HuH-7.5 (cell line): ENCODE measurements at regions not wholly inside any gene's neighbourhood (a gene's known extent, or its start where the extent isn't known, plus 50 kb on each side); places are given as distances from the start of the nearest gene placed in this dataset.

Experiments used
- DNase-seq: peaks from one replicate; pipeline ENCODE4 v3.0.0; 2011; ENCODE audit warnings: low spot score

- no peak for DNase-seq
Measured at GRCh38 chr18:67650686-67651385, 134.3 kb upstream of the DSEL start.

DNA sequence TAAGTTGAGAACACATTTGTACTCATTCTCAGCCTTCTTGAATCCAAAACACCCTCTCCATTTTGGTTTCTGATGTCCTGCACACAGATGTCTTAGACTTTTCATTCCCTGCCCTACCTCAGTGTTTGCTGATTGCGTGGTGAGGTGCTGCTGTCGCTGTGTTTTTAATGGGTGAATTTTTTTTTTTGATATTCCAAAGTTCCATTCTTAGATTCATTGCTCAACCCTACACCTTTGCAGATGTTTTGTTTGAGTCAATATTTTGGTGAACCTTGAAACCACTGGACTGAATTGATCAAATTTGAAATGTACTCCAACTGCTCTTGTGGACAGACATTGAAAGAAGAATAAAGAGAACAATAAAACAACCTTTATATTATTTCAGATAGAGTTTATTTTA lies 130.4 kb upstream of the DSEL start:
- DNase-seq, result no peak

- no peak for DNase-seq
Measured at GRCh38 chr18:67644226-67644625, 127.7 kb upstream of the DSEL start.

- no peak for DNase-seq
Measured at GRCh38 chr18:67639872-67640271, 123.4 kb upstream of the DSEL start.

- DNase-seq, result no peak
Measured at GRCh38 chr18:67636597-67637385, 120.3 kb upstream of the DSEL start.

GRCh38 chr18:67634631-67635338 lies 118.3 kb upstream of the DSEL start:
- DNase-seq, result no peak

DNA sequence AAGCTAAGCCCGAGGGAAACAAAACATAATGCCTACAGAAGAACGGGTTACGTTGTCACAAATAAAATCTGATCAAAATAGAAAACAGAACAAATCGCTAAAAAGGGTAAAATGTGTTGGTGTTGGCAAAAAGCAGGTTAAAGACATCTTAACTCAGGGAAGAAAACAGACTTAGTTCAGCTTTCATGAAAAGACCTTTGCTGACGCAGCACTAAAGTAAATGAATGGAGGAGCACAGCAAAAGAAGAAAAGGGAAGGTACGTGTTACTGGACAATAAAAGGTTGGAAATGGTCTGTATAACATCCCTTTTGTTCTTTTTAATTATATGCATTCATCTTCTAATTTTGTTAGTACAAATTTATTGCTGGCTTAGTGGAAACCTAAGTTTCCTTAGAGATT lies 117.4 kb upstream of the DSEL start:
- DNase-seq, result no peak

DNA sequence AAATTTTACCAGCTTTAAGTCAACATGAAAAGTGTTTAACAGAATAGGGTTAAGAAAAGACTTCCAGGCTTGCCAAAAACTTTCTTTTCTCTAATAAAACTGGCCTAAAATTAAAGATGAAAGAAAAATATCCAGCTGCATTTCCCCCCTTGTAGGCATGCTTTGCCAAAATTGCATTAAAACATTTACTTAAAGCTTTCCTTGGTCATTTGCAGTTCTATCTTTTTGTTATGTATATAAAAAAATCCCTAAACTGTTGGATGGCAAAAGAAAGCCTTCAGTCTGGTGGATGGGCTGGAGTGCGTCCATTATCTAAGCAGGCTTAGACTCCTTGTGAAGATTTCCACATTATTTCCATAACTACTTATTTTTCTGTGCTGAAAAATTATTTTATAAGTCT lies 105.4 kb upstream of the DSEL start:
- DNase-seq, result no peak

DNA sequence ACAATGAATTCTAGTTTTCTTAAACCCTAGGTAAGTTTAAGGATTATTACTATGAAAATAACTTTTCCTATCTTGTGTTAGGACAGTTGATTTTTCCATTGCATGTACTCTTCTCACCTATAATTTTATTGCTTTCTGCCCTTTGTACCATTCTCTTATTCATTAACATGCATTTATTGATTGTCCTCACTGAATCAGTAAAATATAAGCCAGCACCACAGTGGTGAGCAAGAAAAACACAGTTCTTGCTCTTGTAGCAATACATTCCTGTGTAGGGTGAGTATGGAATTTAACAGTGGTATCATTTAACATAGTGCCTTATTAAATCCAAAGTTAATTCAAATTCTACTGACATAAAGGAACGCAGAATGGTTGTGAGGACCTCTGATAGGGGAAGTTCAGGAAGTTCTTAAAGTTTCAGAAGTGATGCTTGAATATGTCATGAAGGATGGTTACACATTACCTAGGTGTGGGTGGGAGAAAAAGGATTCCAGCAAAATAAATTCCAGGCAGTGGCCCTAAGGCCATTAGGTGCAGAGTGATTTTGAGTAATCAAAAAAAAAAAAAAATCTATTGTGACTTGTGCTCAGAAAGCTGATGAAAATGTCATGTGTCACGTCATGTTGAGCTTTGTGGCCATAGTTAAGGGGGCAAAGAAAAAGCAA lies 104.7 kb upstream of the DSEL start:
- DNase-seq, result no peak

GRCh38 chr18:67618061-67618460 lies 101.5 kb upstream of the DSEL start:
- DNase-seq, result no peak

GRCh38 chr18:67615876-67616275 lies 99.4 kb upstream of the DSEL start:
- no peak for DNase-seq

GRCh38 chr18:67613731-67614130 lies 97.2 kb upstream of the DSEL start:
- DNase-seq, result no peak

GRCh38 chr18:67612281-67612680 lies 95.8 kb upstream of the DSEL start:
- DNase-seq, result no peak

DNA sequence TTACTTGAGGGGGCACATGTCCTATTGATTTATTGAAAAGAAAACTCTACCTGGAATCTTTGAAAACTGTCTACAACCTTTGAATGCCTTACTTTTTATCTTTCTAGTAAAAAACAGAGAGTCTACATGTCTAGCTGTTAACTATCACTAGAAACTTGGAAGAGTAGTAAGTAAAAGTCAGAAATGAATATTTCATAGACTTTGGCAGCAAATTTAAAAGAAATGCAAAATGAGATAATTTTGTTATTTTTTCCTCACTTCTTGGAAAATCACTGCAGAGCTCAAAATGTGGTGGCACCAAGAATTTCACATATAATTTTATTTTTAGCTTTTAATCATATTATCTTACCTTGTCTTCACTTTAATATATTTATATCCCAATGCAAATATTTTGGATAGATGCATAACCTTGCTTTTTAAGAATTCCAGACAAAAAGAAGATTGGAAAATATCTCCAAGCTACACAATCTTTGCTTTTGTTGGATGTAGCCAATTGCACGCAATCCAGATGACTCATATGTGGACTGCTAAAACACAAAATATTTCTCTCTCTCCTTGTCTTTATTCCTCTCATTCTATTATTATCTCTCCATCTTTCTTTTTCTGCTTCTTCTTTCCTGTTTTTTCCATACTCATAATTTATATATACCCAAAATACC lies 92.2 kb upstream of the DSEL start:
- no peak for DNase-seq

DNA sequence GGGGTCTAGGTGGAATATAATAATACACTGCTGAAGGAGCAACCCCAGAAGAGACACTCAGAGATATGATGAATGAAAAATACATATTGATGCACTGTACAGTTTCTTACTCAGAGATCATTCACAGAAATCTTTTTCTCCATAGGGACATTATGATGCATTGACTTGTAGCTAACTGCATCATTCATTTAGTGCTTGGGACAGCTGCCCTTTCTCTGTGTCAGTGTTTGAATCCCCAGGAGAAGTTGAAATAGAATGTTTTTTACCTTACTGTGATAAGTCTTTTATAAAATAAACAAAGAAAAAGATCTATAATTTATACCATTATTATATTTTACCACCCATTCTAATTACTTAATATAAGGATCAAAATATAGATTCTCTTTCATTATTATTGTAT lies 91.7 kb upstream of the DSEL start:
- no peak for DNase-seq

GRCh38 chr18:67600181-67601180 lies 84.0 kb upstream of the DSEL start:
- DNase-seq, result no peak

GRCh38 chr18:67599277-67599676 lies 82.8 kb upstream of the DSEL start:
- DNase-seq, result no peak

DNA sequence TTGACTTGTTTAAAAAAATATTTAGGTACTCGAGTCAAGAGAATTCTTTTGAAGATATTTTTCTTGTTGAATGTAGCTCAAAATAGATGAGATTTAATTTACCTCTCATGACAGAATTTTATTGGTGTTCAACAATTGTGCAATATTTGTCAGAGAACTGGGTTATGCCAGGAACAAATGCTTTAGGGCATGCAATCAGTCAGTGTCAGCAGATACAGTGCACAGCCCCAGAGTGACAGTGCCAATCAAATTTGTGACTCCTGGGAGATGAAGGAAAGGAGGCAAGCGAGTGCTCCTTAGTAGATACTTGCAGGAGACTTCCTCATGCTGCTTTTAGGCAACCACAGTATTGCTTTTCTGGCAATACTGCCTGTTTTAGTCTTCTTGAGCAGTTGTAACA lies 81.2 kb upstream of the DSEL start:
- peak; percentile 2 for DNase-seq

- DNase-seq, result no peak
Measured at GRCh38 chr18:67596003-67596402, 79.5 kb upstream of the DSEL start.

DNA sequence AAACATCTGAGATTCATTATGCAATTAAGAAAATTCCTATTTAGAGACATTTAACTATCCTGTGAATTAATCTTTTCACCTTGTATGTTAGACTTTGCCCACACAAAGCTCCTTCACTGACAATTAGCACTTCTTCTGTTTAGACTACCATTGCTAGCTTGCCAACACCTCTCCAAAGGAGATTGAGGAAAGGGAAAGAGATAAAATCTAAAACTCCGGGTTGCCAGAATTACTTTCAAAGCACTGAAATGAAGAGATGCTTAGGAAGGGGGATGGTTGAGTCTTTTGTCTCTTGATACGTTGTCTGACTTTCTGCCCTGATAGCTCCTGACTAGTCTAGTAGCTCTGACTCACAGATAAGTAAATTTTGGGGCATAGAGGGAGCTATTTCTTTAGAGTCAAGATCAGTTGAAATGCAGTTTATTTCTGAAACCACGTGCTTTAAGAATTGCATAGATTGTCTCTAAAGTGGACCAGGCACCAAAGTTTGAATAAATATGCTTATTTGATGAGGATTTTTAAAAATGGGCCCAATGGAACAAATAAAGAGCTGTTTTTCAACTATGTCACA lies 74.1 kb upstream of the DSEL start:
- DNase-seq, result no peak
